Left lobe of liver (tissue), 2 donors: ENCODE measurements at regions not wholly inside any gene's neighbourhood (a gene's known extent, or its start where the extent isn't known, plus 50 kb on each side); places are given as distances from the start of the nearest gene placed in this dataset.

Experiments
- ATAC-seq: fragments of 200-7000 bp; cut with Tn5 transposase; one replicate; pipeline ENCODE4 v1.9.1; 2020; ENCODE audit warnings: mild to moderate bottlenecking, moderate library complexity
- DNase-seq: peaks from one replicate; pipeline ENCODE4 v3.0.0-alpha.2; 2020; ENCODE audit warnings: low spot score
- donor health status: DM: no; HTN: no; CAD: no; lungs with moderate emphysema.
- donor health status: DM: no; HTN: yes; CAD: no.

DNA sequence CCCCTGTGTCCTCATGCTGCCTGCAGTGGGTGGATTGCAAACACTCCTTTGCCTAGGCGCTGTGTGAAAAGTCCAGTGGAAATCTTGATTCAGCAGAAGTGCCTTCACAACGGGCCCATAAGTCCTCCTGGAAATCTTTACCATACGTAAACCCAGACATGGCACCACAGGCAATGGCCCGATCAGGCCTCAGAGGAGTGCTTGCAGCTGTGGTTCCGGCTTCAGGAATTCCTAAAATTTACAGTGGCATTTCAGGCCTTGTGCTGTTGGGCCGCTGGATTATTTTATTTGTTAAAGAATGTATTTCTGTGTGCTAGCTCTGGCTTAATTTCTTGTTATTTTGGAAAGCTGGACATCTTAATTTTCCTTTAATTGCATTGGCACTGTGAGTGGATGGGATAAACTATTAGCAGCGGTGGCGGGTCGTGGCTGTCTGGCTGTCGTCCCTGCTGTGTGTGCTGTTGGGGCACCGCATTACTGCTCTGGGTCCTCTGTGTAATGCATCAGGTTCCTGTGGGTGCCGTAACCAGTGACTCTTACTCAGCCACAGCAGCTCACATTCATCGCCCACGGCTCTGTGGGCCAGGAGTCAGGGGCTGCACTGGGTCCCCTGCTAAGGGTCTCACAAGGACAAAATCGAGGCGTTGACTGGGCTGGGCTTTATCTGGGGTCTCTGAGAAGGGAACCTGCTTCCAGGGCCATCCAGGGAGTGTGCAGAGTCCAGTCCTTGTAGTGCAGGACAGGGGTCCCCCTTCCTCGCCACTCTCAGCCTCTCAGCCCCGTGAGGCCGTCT is 73.1 kb downstream of the RTP5 start:
- ATAC-seq (no peak), DNase-seq (no peak)

GRCh38 chr2:241943209-241943850 is 73.8 kb downstream of the RTP5 start:
- DNase-seq = peak; percentile 40
- ATAC-seq = peak; percentile 43

DNA sequence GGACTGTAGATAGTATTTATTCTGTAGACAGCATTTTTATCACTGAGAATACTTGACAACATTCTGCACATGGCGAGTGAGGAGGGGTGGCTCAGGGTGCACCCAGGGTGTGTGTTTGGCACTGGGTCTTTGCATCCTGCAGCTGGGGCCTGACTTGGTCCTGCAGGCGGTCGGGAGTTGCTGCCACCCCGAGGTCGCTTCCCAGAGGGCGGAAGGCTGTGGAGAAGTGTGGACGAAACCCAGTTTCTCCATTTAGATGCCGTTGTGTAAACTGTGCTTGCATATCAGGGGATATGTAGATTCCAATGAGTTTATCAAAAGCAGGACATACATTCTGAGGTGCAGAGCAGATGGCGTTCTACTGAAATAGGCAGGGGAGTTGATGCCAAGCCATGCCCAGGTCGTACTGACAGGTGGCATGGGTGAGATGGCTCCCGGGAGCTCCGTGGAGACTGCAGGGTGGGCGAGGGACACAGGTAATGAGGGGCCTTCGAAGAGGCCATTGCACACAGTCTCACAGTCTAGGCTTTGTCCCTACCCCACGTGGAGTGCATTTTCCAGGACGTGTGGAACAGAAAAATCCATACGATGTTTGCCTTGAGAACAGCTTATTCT is 74.5 kb downstream of the RTP5 start:
- DNase-seq = peak; percentile 33
- ATAC-seq = no peak

DNA sequence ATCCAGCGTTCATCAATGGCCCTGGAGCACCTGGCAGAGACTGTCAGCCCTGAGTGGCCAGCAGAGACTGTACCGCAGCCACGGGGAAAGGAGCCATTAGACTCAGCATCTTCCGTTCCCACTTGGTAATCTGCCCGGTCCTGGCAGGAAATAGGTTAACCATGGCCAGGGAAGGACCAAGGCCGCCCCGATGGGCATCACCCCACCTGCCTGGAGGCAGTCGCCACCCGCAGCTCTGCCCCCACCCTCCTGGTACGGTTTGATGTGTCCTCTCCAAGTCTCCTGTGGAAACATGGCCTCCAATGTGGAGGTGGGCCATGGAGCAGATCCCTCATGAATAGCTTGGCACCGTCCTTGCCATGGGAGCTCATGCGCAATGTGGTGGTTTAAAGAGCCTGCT is 75.3 kb downstream of the RTP5 start:
- DNase-seq (peak; percentile 43), ATAC-seq (no peak)

GRCh38 chr2:241945311-241945710 is 75.8 kb downstream of the RTP5 start:
- no peak for ATAC-seq
- DNase-seq = no peak

- no peak for ATAC-seq
- DNase-seq = no peak
Measured at GRCh38 chr2:241945803-241946202, 76.3 kb downstream of the RTP5 start.

GRCh38 chr2:241946306-241947003 is 76.9 kb downstream of the RTP5 start:
- no peak for DNase-seq

GRCh38 chr2:241947004-241947350 is 77.4 kb downstream of the RTP5 start:
- no peak for DNase-seq
- no peak for ATAC-seq

More at GRCh38 chr2:241946306-241947003, 76.9 kb downstream of the RTP5 start:
- no peak for ATAC-seq

GRCh38 chr2:241947401-241947800 is 77.9 kb downstream of the RTP5 start:
- DNase-seq (no peak), ATAC-seq (no peak)

GRCh38 chr2:241947876-241948275 is 78.3 kb downstream of the RTP5 start:
- DNase-seq (no peak), ATAC-seq (no peak)

DNA sequence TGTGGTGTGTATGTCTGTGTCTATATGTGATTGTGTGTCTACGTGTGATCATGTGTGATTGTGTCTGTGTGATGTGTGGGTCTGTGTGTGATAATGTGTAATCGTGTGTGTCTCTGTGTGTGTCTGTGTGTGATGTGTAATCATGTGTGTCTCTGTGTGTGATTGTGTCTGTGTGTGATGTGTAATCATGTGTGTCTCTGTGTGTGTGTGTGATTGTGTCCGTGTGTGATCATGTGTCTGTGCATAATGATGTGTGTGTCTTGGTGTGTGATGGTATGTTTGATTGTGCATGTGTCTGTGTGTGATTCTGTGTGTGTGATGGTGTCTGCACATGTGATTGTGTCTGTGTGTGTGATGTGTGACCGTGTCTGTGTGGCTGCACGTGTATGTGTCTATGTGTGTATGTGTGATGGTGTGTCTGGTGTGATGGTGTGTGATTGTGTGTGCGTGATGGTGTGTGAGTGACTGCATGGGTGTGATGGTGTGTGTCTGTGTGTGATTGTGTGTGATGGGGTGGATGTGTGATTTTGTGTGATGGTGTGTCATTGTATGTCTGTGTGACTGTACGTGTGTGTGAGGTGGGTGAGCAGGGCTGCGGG is 78.9 kb downstream of the RTP5 start:
- ATAC-seq (no peak), DNase-seq (no peak)

DNA sequence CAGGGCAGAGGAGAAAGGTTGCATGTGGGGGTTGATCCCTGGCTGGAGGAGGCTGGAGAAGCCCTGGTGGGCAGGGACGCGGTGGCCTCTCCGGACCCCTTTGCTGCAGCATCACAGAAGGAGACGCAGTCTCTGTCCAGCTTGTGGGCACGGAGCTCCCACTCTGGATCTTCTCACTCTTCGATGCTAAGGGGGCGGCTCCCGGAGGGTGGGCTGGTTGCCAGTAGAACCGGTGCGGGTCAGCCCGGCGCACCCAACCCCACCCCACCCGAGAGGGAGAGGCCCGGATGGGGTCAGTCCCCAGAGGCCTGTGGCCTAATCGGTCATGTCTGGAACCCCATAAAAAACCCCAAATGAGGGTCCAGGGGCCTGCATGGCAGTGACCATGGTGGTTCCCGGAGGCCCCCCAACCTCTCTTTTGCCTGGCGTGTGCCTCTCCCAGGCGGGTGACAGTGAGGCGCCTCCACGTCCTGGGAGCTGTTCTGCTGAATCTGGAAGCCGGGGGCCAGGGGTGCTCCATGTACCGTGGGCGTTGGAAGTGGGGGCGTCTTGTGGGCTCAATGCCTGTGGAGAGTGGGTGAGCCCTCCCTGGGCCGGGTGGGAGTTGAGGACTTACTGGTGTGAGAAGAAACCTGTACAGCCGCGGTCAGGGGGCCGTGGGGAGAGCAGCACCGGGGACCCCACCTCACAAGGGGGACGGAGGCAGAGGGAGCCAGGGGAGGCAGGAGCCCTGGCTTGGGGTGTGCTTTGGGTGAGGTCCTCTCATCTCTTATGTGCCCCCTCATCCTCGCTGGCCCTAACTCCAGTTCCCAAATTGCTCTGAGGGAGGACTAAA is 79.6 kb downstream of the RTP5 start:
- no peak for DNase-seq
- ATAC-seq = no peak

DNA sequence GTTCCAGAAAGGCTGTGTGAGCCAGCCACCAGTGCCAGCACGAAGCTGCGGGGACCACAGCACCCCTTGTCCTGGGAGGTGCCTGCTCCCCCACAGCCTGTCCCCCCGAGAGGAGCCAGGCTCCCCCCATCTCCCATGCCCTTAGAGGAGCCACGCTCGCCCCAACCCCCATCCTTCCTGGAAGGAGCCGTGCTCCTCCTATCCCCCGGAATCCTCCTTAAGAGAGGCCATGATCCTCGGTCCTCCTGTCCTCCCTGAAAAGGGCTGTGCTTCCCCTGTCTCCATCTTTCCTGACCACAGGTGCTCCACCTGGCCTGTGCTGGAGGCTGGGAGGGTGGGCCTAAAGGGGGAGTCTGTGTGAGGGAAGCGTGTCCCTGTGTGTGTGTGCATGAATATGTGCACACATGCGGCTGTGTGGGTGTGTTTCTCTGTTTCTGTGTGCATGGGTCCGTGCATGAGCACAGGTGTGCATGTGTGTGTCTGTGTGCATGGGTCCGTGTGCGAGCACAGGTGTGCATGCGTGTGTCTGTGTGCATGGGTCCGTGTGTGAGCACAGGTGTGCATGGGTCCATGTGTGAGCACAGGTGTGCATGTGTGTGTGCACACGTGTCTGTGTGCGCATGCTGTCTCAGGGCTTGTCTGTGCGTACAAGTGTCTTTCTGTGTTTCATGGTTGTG is 80.3 kb downstream of the RTP5 start:
- DNase-seq (no peak), ATAC-seq (peak; percentile 6)

- DNase-seq = peak; percentile 77
Measured at GRCh38 chr2:241950413-241951315, 81.1 kb downstream of the RTP5 start.

DNA sequence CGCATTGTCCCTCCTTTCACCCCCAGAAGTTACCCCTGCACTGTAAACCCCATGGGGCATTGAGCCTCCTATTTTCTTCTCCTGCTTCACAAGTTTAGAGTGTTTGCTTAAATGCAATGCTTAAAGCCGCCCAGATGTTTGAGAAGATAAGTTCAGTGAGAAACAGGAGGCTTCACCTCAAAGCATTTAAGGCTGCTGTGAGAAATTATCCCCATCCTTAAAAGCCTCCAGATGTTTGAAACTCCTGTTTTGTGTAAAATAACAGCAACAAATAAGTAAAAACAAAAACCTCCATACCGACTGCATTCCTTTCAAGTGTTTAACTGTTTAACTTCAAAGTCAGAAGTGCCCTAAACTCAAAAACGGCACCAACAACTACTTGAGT is 81.8 kb downstream of the RTP5 start:
- no peak for ATAC-seq
- DNase-seq = no peak

More at GRCh38 chr2:241950413-241951315, 81.1 kb downstream of the RTP5 start:
- peak; percentile 91 for ATAC-seq

DNA sequence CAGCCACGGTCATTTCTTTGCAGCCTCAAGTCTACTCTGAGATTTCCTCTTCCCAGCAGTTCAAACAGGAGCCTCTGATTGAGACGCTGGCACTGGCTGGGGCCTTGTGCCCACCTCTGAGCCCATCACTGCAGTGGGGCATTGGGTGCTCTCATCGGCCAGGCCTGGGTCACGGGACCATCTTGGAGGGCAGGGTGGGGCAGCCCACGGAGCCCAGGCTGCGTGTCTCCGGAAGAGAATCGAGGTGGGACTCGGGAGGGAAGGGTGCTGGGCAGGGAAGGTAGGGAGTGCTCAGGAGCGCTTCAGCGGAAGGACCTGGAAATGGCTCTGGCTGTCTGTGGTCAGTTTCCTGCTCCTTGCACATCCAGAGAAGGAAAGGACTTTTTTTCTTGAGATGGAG is 82.4 kb downstream of the RTP5 start:
- DNase-seq (no peak), ATAC-seq (no peak)

DNA sequence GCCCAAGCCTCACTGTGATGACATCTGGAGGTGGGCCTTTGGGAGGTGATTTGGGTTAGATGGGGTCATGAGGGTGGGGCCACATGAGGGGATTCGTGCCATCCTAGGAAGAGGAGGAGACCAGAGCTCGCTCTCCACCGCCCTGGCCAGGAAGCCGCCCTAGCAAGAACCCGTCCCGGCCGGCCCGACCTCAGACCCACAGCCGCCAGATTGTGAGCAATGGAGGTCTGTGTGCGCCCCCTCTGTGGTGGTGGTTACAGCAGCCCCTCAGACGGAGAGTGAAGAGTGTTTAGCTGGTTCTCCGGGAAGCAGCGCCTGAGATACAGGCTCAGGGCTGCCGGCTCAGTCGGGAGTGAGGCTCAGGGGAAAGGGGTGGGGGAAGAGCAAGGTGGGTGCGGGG is 83.3 kb downstream of the RTP5 start:
- no peak for DNase-seq
- no peak for ATAC-seq

DNA sequence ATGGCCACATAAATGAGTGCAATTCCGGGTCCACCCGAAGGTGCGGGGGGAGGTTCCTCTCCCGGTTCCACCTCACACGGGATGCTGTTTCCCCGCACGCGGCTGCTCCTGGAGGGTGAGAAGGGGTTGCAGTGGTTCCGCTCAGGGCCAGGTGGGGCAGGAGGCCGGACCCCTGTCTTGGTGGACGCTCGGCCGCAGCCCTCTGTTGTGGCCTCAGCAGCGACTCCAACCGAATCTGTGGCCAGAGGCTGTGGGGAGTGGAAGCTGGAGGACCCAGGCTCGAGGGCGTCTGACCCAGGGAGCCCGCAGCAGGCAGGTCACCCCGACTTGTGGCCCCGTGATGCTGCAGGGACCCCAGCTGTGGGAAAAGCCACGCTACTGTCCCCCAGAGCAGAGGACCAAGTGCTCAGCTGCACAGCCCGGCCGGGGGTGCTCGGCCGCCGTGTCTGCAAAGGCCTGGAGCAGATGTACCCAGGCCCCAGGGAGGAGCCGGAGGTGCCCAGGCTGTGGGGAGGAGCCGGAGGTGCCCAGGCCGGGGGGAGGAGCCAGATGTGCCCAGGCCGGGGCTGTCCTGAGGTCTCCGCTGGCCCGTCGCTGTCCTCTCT is 83.9 kb downstream of the RTP5 start:
- no peak for DNase-seq
- no peak for ATAC-seq
